ENCODE measurements at regions not wholly inside any gene's neighbourhood (a gene's known extent, or its start where the extent isn't known, plus 50 kb on each side); places are given as distances from the start of the nearest gene placed in this dataset.

GRCh38 chr18:22673182-22673862, 255.6 kb upstream of the CTAGE1 start:
- intact Hi-C loops (cut with DNase I): no loop called here
- WGBS, 2 donors: 44 to 71% methylated on average over 3 of the region's 3 CpGs

DNA sequence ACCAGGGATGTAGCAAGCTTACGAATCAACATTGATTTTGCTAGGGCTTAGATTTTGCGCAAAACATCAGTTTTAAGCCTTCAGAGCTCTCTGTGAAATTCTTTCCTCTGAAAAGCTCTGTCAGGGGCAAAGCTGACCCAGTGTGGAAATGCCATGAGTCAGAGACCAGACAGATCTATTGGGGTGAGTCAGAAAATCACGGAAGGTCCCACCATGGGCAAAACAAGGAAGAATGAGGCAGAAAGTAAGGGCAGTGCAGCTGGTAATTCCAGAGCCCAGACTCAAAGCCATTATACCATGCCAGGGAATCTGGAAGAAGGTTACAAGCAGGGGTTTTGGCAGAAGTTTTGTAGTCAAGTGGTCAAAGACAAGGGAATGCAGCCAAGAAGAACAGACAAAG, 256.6 kb upstream of the CTAGE1 start:
- intact Hi-C loops (cut with DNase I): no loop called here

More at GRCh38 chr18:22673182-22673862, 255.6 kb upstream of the CTAGE1 start:
- Histone ChIP-seq H3K9me3 (no peaks in the 10 kb centered on the region), H3K36me3 (no peaks in the 10 kb centered on the region), H3K4me3 (replicated peaks in 1 of 3) (no peak overlapping the region), H3K27ac (no peak overlapping the region), H3K27me3 (no peaks in the 10 kb centered on the region), H3K4me1 (no peaks in the 10 kb centered on the region)
- DNase-seq: no peak
- TF ChIP-seq POLR2A (IDR thresholded peaks at IDR 0.05) (no peak), CTCF (IDR thresholded peaks at IDR 0.05) (no peak)

GRCh38 chr18:22675006-22675405, 257.3 kb upstream of the CTAGE1 start:
- Histone ChIP-seq H3K27ac (no peak overlapping the region), H3K36me3 (no peaks in the 10 kb centered on the region), H3K9me3 (no peaks in the 10 kb centered on the region), H3K27me3 (no peaks in the 10 kb centered on the region), H3K4me3 (replicated peaks in 1 of 3) (no peak overlapping the region), H3K4me1 (no peaks in the 10 kb centered on the region)
- TF ChIP-seq CTCF (IDR thresholded peaks at IDR 0.05): no peak
- TF ChIP-seq POLR2A (IDR thresholded peaks at IDR 0.05): no peak
- intact Hi-C loops (cut with DNase I): no loop called here
- no peak for DNase-seq

More for the DNA sequence above, 256.6 kb upstream of the CTAGE1 start:
- Histone ChIP-seq H3K9me3 (no peaks in the 10 kb centered on the region), H3K4me3 (replicated peaks in 1 of 3) (no peak overlapping the region), H3K4me1 (no peaks in the 10 kb centered on the region), H3K27ac (no peak overlapping the region), H3K36me3 (no peaks in the 10 kb centered on the region), H3K27me3 (no peaks in the 10 kb centered on the region)
- WGBS, 2 donors: 75 to 88% methylated on average over 3 of the region's 3 CpGs
- TF ChIP-seq CTCF (IDR thresholded peaks at IDR 0.05) (no peak), POLR2A (IDR thresholded peaks at IDR 0.05) (no peak)
- no peak for DNase-seq

DNA sequence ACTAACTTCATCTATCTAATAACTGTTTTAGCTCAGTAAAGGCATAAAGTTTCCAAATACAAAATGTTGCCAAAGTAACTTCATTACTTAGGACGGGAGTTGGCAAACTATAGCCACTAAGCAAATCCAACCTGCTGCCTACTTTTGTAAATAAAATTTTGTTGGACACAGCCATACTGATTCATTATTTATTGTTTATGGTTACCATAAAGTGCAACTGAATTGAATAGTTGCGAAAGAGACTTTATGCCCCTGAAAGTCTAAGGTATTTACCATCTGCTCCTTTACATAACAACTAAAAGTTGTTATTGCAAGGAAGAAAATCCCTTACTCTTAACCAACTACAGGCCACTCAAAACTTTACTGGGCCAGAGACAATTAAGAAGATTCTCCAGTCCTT, 256.7 kb upstream of the RBBP8 start:
- Histone ChIP-seq H3K27ac (no peak overlapping the region), H3K9me3 (no peaks in the 10 kb centered on the region), H3K4me1 (no peaks in the 10 kb centered on the region), H3K27me3 (no peaks in the 10 kb centered on the region), H3K4me3 (replicated peaks in 1 of 3) (no peak overlapping the region), H3K36me3 (no peaks in the 10 kb centered on the region)
- TF ChIP-seq POLR2A (IDR thresholded peaks at IDR 0.05): no peak
- TF ChIP-seq CTCF (IDR thresholded peaks at IDR 0.05): no peak
- intact Hi-C loops (cut with DNase I): no loop called here
- 93 to 94% methylated on average over 2 of the region's 2 CpGs for WGBS, 2 donors
- no peak for DNase-seq

DNA sequence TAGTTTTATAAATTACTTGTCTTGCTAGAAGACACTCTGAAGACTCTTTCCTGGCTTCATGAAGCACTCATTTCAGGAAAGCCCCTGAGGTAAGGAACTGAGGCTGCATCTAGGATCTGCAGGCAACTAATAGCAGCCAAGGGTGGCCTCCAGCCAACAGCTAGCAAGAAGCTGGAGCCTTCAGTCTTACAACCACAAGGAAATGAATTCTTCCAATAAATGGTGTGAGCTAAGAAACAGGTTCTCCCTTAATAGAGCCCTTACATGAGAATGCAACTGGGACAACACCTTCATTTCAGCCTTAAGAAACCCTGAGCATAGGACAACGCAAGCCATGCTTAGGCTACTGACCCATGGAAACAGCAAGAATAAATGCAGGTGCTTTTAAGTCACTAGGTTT, 254.6 kb upstream of the RBBP8 start:
- DNase-seq: no peak
- intact Hi-C loops (cut with DNase I): no loop called here

More for the DNA sequence above, 254.6 kb upstream of the RBBP8 start:
- no peak overlapping the region for H3K4me3 ChIP-seq (replicated peaks in 1 of 3)
- H3K36me3 ChIP-seq: no peaks in the 10 kb centered on the region
- H3K27ac ChIP-seq: no peak overlapping the region
- TF ChIP-seq CTCF (IDR thresholded peaks at IDR 0.05) (no peak), POLR2A (IDR thresholded peaks at IDR 0.05) (no peak)
- WGBS, 2 donors: 93 to 96% methylated on average over 1 of the region's 1 CpG
- H3K27me3 ChIP-seq: no peaks in the 10 kb centered on the region
- no peaks in the 10 kb centered on the region for H3K9me3 ChIP-seq
- no peaks in the 10 kb centered on the region for H3K4me1 ChIP-seq
